Peyer's patch (tissue), 4 donors: ENCODE measurements at regions not wholly inside any gene's neighbourhood (a gene's known extent, or its start where the extent isn't known, plus 50 kb on each side); places are given as distances from the start of the nearest gene placed in this dataset.

ENCODE experiments used
- DNase-seq, 3 donors: peaks; one replicate each; pipeline ENCODE4 v3.0.0-alpha.2; 2017 to 2019
- H3K27ac ChIP-seq, 4 donors: fragments of 200-600 bp; sonication (generic); one replicate each; pipeline ENCODE4 v1.5.1; 2016 to 2019
- H3K27me3 ChIP-seq, 2 donors: fragments of 200-600 bp; sonication (generic); one replicate each; pipeline ENCODE4 v1.5.1; 2019
- H3K36me3 ChIP-seq, 3 donors: fragments of 200-600 bp; sonication (generic); one replicate each; pipeline ENCODE4 v1.5.1; 2016 to 2019
- H3K4me1 ChIP-seq, 4 donors: fragments of 200-600 bp; sonication (generic); one replicate each; pipeline ENCODE4 v1.5.1; 2016 to 2019
- H3K4me3 ChIP-seq, 4 donors: fragments of 200-600 bp; sonication (generic); 1 replicate in 3 of 4; 2 replicates in 1 of 4; pipeline ENCODE4 v1.5.1; 2016 to 2019; ENCODE audit warnings: mild to moderate bottlenecking in 1 of 4
- H3K9me3 ChIP-seq, 4 donors: fragments of 200-600 bp; sonication (generic); one replicate each; pipeline ENCODE4 v1.5.1; 2016 to 2019; ENCODE audit warnings: mild to moderate bottlenecking in 1 of 4
- CTCF ChIP-seq, 6 experiments: fragments of 450-650 bp in 4 of 6; fragments of 200-600 bp in 2 of 6; sonication (generic) in 1 of 6; IDR thresholded peaks; one replicate each; pipeline ENCODE4 v1.5.1; 2017 to 2019; ENCODE audit warnings: antibody characterized with exemption in 6 of 6, mild to moderate bottlenecking in 3 of 6, moderate library complexity in 1 of 6
- POLR2A ChIP-seq, 2 donors: fragments of 450-650 bp; IDR thresholded peaks; one replicate each; pipeline ENCODE4 v1.5.1; 2017; ENCODE audit warnings: antibody characterized with exemption in 2 of 2, mild to moderate bottlenecking in 2 of 2, moderate library complexity in 2 of 2

GRCh38 chr6:80446454-80447045 is 340.1 kb downstream of the BCKDHB start:
- Histone ChIP-seq H3K9me3 (no peaks in the 10 kb centered on the region), H3K27ac (no peak overlapping the region), H3K4me1 (no peaks in the 10 kb centered on the region), H3K4me3 (no peak overlapping the region), H3K36me3 (no peaks in the 10 kb centered on the region), H3K27me3 (no peaks in the 10 kb centered on the region)
- no peak for DNase-seq
- TF ChIP-seq POLR2A (IDR thresholded peaks at IDR 0.05), result no peak

GRCh38 chr6:80445751-80446150 is 339.3 kb downstream of the BCKDHB start:
- Histone ChIP-seq H3K4me3 (no peak overlapping the region), H3K4me1 (no peaks in the 10 kb centered on the region), H3K27me3 (no peaks in the 10 kb centered on the region), H3K9me3 (no peaks in the 10 kb centered on the region), H3K27ac (peak overlapping the region in 1 of 4 donors; percentile 21), H3K36me3 (no peaks in the 10 kb centered on the region)
- TF ChIP-seq CTCF (IDR thresholded peaks at IDR 0.05) (no peak), POLR2A (IDR thresholded peaks at IDR 0.05) (no peak)
- no peak for DNase-seq

- Histone ChIP-seq H3K4me1 (no peaks in the 10 kb centered on the region), H3K36me3 (no peaks in the 10 kb centered on the region), H3K9me3 (no peaks in the 10 kb centered on the region), H3K27ac (no peak overlapping the region), H3K4me3 (no peak overlapping the region), H3K27me3 (no peaks in the 10 kb centered on the region)
- DNase-seq, result no peak
- no peak for TF ChIP-seq POLR2A (IDR thresholded peaks at IDR 0.05)
- no peak for TF ChIP-seq CTCF (IDR thresholded peaks at IDR 0.05)
Measured at GRCh38 chr6:80442366-80442765, 335.9 kb downstream of the BCKDHB start.

GRCh38 chr6:80441131-80441530 is 334.7 kb downstream of the BCKDHB start:
- Histone ChIP-seq H3K4me3 (no peak overlapping the region), H3K27ac (no peak overlapping the region), H3K4me1 (no peaks in the 10 kb centered on the region), H3K27me3 (no peaks in the 10 kb centered on the region), H3K9me3 (no peaks in the 10 kb centered on the region), H3K36me3 (no peaks in the 10 kb centered on the region)
- TF ChIP-seq POLR2A (IDR thresholded peaks at IDR 0.05), result no peak
- no peak for TF ChIP-seq CTCF (IDR thresholded peaks at IDR 0.05)
- no peak for DNase-seq

GRCh38 chr6:80440496-80441115 is 334.1 kb downstream of the BCKDHB start:
- no peaks in the 10 kb centered on the region for H3K27me3 ChIP-seq
- H3K4me1 ChIP-seq, result no peaks in the 10 kb centered on the region
- no peaks in the 10 kb centered on the region for H3K36me3 ChIP-seq
- DNase-seq, result peak in 1 of 3 donors; percentile 49
- TF ChIP-seq POLR2A (IDR thresholded peaks at IDR 0.05), result no peak
- TF ChIP-seq CTCF (IDR thresholded peaks at IDR 0.05), result no peak
- H3K9me3 ChIP-seq, result no peaks in the 10 kb centered on the region
- peak overlapping the region in 2 of 4 donors; percentile 10 to 41 for H3K27ac ChIP-seq
- no peak overlapping the region for H3K4me3 ChIP-seq

GRCh38 chr6:80439721-80440470 is 333.4 kb downstream of the BCKDHB start:
- peak overlapping the region in 2 of 4 donors; percentile 10 to 41 for H3K27ac ChIP-seq
- H3K36me3 ChIP-seq, result no peaks in the 10 kb centered on the region
- DNase-seq, result no peak
- no peak for TF ChIP-seq CTCF (IDR thresholded peaks at IDR 0.05)
- TF ChIP-seq POLR2A (IDR thresholded peaks at IDR 0.05), result no peak
- H3K27me3 ChIP-seq, result no peaks in the 10 kb centered on the region
- H3K9me3 ChIP-seq, result no peaks in the 10 kb centered on the region
- H3K4me1 ChIP-seq, result no peaks in the 10 kb centered on the region
- H3K4me3 ChIP-seq, result no peak overlapping the region
